CD14-positive monocyte (primary cell): ENCODE measurements at regions not wholly inside any gene's neighbourhood (a gene's known extent, or its start where the extent isn't known, plus 50 kb on each side); places are given as distances from the start of the nearest gene placed in this dataset.

Source experiments
- DNase-seq, 3 donors: peaks; one replicate each; pipeline ENCODE4 v3.0.0-alpha.2; 2011 to 2022
- H2AFZ ChIP-seq: 2 replicates; pipeline ENCODE4 v1.6.0; 2012; ENCODE audit warnings: mild to moderate bottlenecking, low read depth, low read length, inconsistent platforms; ENCODE audit not compliant: insufficient read depth, poor library complexity, severe bottlenecking
- H3K27ac ChIP-seq, 2 donors: 1 replicate in 1 of 2; 2 replicates in 1 of 2; pipeline ENCODE4 v1.5.1; 2012 to 2013; ENCODE audit warnings: low read length in 2 of 2, control low read depth in 1 of 2, inconsistent platforms in 1 of 2, low read depth in 1 of 2, mild to moderate bottlenecking in 1 of 2
- H3K27me3 ChIP-seq, 2 donors: one replicate each; pipeline versions ENCODE4 v1.6.0 to v1.6.1; 2011 to 2013; ENCODE audit warnings: low read length in 2 of 2; ENCODE audit not compliant: control insufficient read depth in 2 of 2, insufficient read depth in 2 of 2
- H3K36me3 ChIP-seq, 2 donors: replicated peaks in 1 of 2; 1 replicate in 1 of 2; 2 replicates in 1 of 2; pipeline versions ENCODE4 v1.5.1 to v1.6.1; 2012 to 2013; ENCODE audit warnings: low read length in 2 of 2, control low read depth in 1 of 2, inconsistent platforms in 1 of 2, mild to moderate bottlenecking in 1 of 2; ENCODE audit not compliant: insufficient read depth in 2 of 2, control insufficient read depth in 1 of 2
- H3K4me1 ChIP-seq, 2 donors: 1 replicate in 1 of 2; 2 replicates in 1 of 2; pipeline versions ENCODE4 v1.5.1 to v1.6.1; 2012 to 2013; ENCODE audit warnings: low read length in 2 of 2, control low read depth in 1 of 2, inconsistent platforms in 1 of 2, mild to moderate bottlenecking in 1 of 2, moderate library complexity in 1 of 2; ENCODE audit not compliant: insufficient read depth in 2 of 2, control insufficient read depth in 1 of 2
- H3K4me2 ChIP-seq: replicated peaks from 2 replicates; pipeline ENCODE3; 2012; ENCODE audit warnings: low read length, moderate library complexity, mild to moderate bottlenecking; ENCODE audit not compliant: poor library complexity, severe bottlenecking; ENCODE audit errors: extremely low read depth
- H3K4me3 ChIP-seq, 3 experiments: fragments of 200-600 bp in 1 of 3; sonication (generic) in 1 of 3; replicated peaks in 1 of 3; 1 replicate in 2 of 3; 2 replicates in 1 of 3; pipeline ENCODE4 v1.5.1; 2011 to 2013; ENCODE audit warnings: low read length in 3 of 3, mild to moderate bottlenecking in 3 of 3, control low read depth in 2 of 3, low read depth in 2 of 3, inconsistent platforms in 1 of 3, moderate library complexity in 1 of 3
- H3K79me2 ChIP-seq: 2 replicates; pipeline ENCODE4 v1.6.0; 2012; ENCODE audit warnings: mild to moderate bottlenecking, control low read depth, inconsistent platforms, low read length, moderate library complexity; ENCODE audit not compliant: insufficient read depth
- H3K9ac ChIP-seq: 2 replicates; pipeline ENCODE4 v1.6.0; 2017; ENCODE audit warnings: low read length, mild to moderate bottlenecking; ENCODE audit not compliant: insufficient read depth, poor library complexity, severe bottlenecking
- H3K9me3 ChIP-seq, 2 donors: replicated peaks in 1 of 2; 1 replicate in 1 of 2; 2 replicates in 1 of 2; pipeline versions ENCODE4 v1.5.1 to v1.6.1; 2012 to 2013; ENCODE audit warnings: low read length in 2 of 2, control low read depth in 1 of 2; ENCODE audit not compliant: control insufficient read depth in 1 of 2, insufficient read depth in 1 of 2
- H4K20me1 ChIP-seq: 2 replicates; pipeline ENCODE4 v1.6.0; 2012; ENCODE audit warnings: mild to moderate bottlenecking, low read length, control low read depth, moderate library complexity; ENCODE audit not compliant: insufficient read depth
- H3K27ac Mint-ChIP-seq, 7 donors: one replicate each; pipeline ENCODE4 v1.8.0; 2020; ENCODE audit warnings: mild to moderate bottlenecking in 7 of 7, mixed read lengths in 7 of 7, moderate library complexity in 6 of 7, inconsistent platforms in 2 of 7
- H3K27me3 Mint-ChIP-seq, 3 donors: one replicate each; pipeline ENCODE4 v1.8.0; 2021 to 2022; ENCODE audit warnings: low read depth in 3 of 3, mild to moderate bottlenecking in 3 of 3, mixed read lengths in 3 of 3, moderate library complexity in 3 of 3, inconsistent platforms in 1 of 3
- H3K36me3 Mint-ChIP-seq, 2 donors: one replicate each; pipeline ENCODE4 v1.8.0; 2020; ENCODE audit warnings: mixed read lengths in 2 of 2, inconsistent platforms in 1 of 2, mild to moderate bottlenecking in 1 of 2
- H3K4me1 Mint-ChIP-seq: one replicate; pipeline ENCODE4 v1.8.0; 2020; ENCODE audit warnings: mild to moderate bottlenecking, mixed read lengths
- H3K4me3 Mint-ChIP-seq, 2 donors: one replicate each; pipeline ENCODE4 v1.8.0; 2020; ENCODE audit warnings: mild to moderate bottlenecking in 2 of 2, mixed read lengths in 2 of 2, moderate library complexity in 1 of 2
- H3K9me3 Mint-ChIP-seq, 7 donors: one replicate each; pipeline ENCODE4 v1.8.0; 2020 to 2022; ENCODE audit warnings: mixed read lengths in 7 of 7, mild to moderate bottlenecking in 6 of 7, moderate library complexity in 6 of 7, inconsistent platforms in 2 of 7
- CTCF ChIP-seq: fragments of 200-600 bp; IDR thresholded peaks from one replicate; pipeline ENCODE4 v1.8.0; 2022; ENCODE audit warnings: antibody characterized with exemption, mild to moderate bottlenecking
- WGBS: methylation state at CpG from one replicate; pipeline ENCODE4 v1.1.5; 2013; ENCODE audit warnings: missing lambda C conversion rate; ENCODE audit not compliant: insufficient coverage; 5-methylcytosine and 5-hydroxymethylcytosine counted together
- intact Hi-C, 2 donors: fragments of 100-400 bp; cut with micrococcal nuclease; formaldehyde crosslinking; loops; one replicate each; pipeline versions ENCODE4 v1.15.0 to v1.15.1; 2023

- no CpG with 5 or more reads among the region's 2 CpGs for WGBS
- Histone ChIP-seq H3K36me3 (no peaks in the 10 kb centered on the region), H3K27ac (no peak overlapping the region), H2AFZ (no peak overlapping the region), H3K4me1 (no peaks in the 10 kb centered on the region), H4K20me1 (no peaks in the 10 kb centered on the region), H3K9me3 (peaks cover 0 to 8% of the 10 kb centered on the region in 2 donors), H3K4me2 (no peak overlapping the region), H3K27me3 (no peaks in the 10 kb centered on the region), H3K9ac (no peak overlapping the region), H3K79me2 (no peaks in the 10 kb centered on the region), H3K4me3 (no peak overlapping the region)
- Mint-ChIP-seq H3K27ac (no peak overlapping the region), H3K4me3 (no peak overlapping the region), H3K36me3 (no peaks in the 10 kb centered on the region), H3K9me3 (peaks cover 0 to 5% (median 0%) of the 10 kb centered on the region in 7 donors), H3K27me3 (peaks cover 0 to 2% (median 0%) of the 10 kb centered on the region in 3 donors), H3K4me1 (no peaks in the 10 kb centered on the region)
- DNase-seq: no peak
- TF ChIP-seq CTCF: no peak
- intact Hi-C loops: no loop called here
These were observed 1069.5 kb downstream of the DIAPH3 start for GRCh38 chr13:59094181-59094580.

GRCh38 chr13:59099182-59099974, 1064.3 kb downstream of the DIAPH3 start:
- no peak overlapping the region for H3K4me3 Mint-ChIP-seq
- Histone ChIP-seq H3K9ac (no peak overlapping the region), H3K79me2 (no peaks in the 10 kb centered on the region), H3K27ac (no peak overlapping the region), H2AFZ (no peak overlapping the region), H3K36me3 (no peaks in the 10 kb centered on the region), H3K27me3 (no peaks in the 10 kb centered on the region), H3K4me1 (no peaks in the 10 kb centered on the region), H3K9me3 (peaks cover 0 to 8% of the 10 kb centered on the region in 2 donors), H3K4me3 (no peak overlapping the region), H4K20me1 (no peaks in the 10 kb centered on the region), H3K4me2 (no peak overlapping the region)
- H3K27ac Mint-ChIP-seq: no peak overlapping the region
- H3K9me3 Mint-ChIP-seq: peaks cover 0 to 7% (median 2%) of the 10 kb centered on the region in 7 donors
- peaks cover 0 to 2% (median 0%) of the 10 kb centered on the region in 3 donors for H3K27me3 Mint-ChIP-seq
- H3K4me1 Mint-ChIP-seq: no peaks in the 10 kb centered on the region
- DNase-seq: no peak
- intact Hi-C loops: no loop called here
- H3K36me3 Mint-ChIP-seq: no peaks in the 10 kb centered on the region
- no peak for TF ChIP-seq CTCF
- 97% methylated on average over 3 of the region's 6 CpGs for WGBS
